GM04504 (cell line): ENCODE measurements at regions not wholly inside any gene's neighbourhood (a gene's known extent, or its start where the extent isn't known, plus 50 kb on each side); places are given as distances from the start of the nearest gene placed in this dataset.

ENCODE experiments used
- DNase-seq: peaks from one replicate; pipeline ENCODE4 v3.0.0-alpha.2; 2012; ENCODE audit warnings: low read depth

- no peak for DNase-seq
Measured at GRCh38 chr21:26739189-26739588, 106.0 kb downstream of the ADAMTS1 start.

DNA sequence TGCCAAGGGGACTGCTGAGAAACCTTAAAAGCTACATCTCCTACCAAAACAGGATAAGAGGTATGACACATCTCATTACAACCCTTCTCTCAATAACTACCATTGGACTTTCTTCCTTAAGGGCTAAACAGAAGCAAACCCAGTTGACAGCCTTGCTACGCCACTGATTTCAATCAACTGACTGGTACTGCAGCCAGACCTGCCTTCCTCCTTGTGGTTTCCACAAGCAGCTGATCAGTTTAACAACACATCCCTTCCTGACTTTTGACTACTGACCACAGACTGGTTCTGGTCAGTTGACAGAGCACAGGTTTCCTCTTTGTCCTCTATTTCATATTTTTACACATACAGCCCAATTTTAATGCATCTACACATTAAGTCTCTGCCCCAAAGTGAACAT, 108.8 kb downstream of the ADAMTS1 start:
- no peak for DNase-seq

DNA sequence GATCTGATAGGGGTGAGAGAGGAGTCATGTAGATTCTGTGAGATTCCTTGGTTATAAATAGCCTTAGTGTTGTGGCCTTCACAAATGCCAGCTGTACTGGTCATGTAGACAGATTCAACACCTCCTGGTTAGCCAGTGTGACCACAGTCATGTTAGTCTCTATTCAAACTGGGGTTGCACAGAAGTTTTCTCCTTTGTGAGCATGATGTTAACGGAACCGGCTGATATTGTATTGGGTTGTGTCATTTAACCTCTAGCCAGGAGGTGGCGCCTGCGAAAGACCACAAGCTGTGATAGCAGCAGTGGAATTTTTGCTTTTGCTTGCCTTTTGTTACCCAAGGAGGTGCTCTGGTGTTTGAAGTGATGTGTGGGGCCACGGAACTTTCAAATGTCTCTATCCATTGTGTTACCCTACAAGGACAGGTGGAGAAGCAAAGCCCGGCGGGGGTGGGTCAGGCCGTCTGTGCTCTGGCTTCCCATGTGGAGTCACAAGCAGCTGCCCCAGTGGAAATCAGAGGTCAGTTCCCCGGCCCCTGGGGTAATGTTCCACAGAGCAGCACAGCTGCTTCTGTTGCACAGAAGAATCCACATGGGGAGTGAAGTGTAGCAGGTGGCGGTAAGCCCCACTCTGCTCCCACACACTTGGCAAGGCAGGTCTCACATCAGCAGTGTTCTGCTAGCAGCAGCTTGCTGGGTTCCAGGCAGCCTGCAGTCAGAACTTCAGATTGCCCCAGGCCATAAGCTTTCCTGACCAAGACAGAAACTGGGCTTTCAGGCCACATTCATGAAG, 112.6 kb downstream of the ADAMTS1 start:
- no peak for DNase-seq

- no peak for DNase-seq
Measured at GRCh38 chr21:26719750-26720149, 125.5 kb downstream of the ADAMTS1 start.

GRCh38 chr21:26717146-26717739, 128.0 kb downstream of the ADAMTS1 start:
- no peak for DNase-seq

GRCh38 chr21:26715878-26716506, 129.2 kb downstream of the ADAMTS1 start:
- DNase-seq = peak; percentile 16

DNA sequence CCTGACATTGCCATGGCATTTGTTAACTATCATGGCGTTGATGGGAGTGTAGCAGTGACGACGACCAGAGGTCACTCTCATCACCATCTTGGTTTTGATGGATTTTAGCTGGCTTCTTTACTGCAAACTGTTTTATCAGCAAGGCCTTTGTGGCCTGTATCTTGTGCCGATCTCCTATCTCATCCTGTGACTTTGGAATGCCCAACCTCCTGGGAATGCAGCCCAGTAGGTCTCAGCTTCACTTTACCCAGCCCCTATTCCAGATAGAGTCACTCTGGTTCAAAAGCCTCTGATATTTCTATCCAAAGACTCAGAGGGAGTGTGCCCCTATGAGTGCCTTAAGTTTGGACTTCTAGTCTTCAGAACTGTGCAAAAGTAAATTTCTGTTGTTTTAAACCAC, 130.1 kb downstream of the ADAMTS1 start:
- DNase-seq = no peak

GRCh38 chr21:26710155-26710554, 135.1 kb downstream of the ADAMTS1 start:
- DNase-seq = no peak

DNA sequence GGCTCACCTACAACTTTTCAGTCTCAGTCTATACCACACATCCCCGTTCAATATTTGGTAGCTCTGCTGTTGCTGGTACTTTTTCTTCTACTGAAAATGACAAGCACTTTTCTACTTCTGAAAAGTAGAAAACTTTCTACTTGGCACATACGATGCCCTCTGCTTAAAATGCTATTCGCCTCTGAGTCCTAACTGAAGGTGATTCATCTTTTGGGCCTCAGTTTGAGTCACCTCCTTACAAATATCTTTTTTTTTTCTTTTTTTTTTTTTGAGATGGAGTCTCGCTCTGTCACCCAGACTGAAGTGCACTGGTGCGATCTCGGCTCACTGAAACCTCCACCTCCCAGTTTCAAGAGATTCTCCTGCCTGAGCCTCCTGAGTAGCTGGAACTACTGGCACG, 136.0 kb upstream of the CYYR1 start:
- no peak for DNase-seq

DNA sequence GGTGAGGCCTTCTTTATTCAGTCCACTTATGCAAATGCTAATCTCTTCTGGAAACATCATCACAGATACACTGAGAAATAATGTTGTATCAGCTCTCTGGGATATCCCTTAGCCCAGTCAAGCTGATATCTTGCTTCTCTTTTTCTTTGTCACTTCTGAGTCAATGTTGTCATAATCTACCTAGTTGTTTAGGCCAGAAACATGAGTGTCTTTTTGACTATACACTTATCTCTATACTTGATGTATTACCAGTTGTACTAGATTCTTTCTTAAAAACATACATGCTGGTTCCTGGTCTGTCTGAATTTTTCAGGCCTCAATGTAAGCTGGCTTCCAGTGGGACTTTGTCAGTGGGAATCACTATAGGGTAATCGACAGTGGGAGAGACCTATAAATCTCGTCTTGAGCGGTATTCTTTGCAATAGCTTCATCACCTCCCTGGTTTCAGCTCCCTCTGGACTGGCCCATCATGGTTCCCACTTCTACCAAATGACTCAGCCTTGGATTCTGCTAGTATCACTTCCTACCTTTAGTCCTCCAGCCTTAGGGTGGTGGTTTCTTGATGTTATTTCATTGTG, 135.2 kb upstream of the CYYR1 start:
- no peak for DNase-seq

DNA sequence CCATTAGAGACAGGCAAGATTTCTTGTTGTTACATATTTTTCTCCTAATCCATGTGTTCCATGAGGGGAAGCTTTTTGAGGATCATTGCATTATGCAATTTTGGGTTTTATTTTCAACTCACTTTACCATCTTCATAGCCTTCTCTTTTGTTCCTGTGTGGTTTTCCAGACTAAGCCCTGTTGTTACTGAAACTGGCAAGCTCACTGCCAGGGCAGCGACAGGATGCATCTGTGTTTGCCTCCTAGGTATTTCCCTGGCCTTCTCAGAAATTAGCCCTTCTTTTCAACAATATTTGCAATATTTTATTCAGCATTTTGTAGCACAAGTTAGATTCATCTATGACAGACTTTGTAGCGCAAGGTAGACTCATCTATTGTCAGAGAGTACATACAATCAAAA, 134.2 kb upstream of the CYYR1 start:
- DNase-seq = no peak

DNA sequence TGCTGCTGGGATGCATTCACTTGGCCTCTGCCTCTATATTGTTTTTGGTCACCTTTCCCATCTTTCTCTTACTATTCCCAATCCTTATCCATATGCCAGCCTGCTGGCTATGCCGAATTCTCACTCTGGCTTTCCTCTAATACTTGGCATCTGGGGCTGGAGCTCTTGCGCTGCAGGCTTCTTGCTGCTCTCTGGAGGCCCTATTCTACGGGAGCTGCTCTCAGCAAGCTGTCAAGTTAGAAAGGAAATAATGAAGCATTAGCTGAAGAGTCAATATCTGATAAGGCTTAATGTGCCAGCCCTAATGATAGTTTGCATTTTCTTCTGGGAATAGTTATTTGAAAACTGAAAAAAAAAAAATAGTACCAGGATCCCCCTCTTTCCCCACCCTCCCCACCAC, 125.3 kb upstream of the CYYR1 start:
- DNase-seq = no peak

- no peak for DNase-seq
Measured at GRCh38 chr21:26691416-26691815, 118.3 kb upstream of the CYYR1 start.

DNA sequence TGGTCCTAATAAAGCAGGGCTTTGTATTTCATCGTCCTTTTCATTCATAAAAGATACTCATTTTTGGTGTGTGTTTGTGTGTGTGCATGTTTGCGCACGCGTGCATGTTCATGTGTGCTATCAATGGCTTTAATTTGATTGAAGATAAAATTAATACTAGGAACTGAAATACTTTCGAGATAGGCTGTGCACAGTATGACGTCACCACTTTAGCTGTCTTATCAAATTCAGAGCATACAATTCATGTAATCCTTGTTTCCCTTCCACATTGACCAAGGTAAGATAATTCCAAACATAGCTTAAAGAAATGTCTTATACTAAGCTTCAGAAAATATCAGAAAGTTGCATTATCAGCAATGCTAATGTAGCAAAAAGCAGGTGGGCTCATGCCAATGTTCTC, 113.6 kb upstream of the CYYR1 start:
- no peak for DNase-seq

- peak; percentile 3 for DNase-seq
Measured at GRCh38 chr21:26686278-26686677, 113.2 kb upstream of the CYYR1 start.

GRCh38 chr21:26684889-26685288, 111.8 kb upstream of the CYYR1 start:
- no peak for DNase-seq

DNA sequence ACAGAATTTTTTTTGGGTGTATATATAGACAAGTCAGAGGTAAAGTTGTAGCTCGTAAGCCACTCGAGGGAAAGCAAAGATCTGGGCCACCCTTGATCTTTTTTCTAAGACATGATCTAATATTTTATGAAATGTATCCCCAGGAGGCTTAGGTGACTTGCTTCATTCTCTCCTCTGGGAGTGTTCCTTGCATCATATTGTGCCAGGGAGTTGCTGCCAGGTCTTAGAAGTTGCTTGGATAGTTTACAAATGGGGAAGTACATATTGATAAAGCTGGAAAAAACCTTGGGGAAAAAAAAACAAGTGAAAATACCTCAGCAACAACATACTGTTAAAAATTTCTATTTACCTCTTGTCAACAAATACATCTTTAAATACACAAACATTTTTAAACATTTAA, 110.9 kb upstream of the CYYR1 start:
- DNase-seq = no peak

DNA sequence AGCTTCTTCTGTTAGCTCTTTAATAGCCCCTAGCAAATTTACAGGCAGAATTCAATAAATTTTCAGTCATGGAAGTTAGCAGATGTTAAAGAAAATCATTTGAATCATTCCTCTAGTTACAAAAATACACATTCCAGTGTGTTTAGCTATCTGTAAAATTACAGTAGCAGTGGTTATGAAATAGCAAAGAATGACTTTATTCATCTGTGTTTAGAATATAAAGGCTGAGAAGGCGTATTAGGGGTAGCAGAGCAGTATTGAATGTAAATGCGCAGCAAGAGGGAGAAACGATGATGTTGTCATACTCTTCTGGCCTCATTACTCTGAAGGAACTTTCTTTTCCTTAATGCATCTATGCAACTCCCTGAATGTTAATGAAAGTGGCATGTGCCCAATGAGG, 106.2 kb upstream of the CYYR1 start:
- DNase-seq = no peak

DNA sequence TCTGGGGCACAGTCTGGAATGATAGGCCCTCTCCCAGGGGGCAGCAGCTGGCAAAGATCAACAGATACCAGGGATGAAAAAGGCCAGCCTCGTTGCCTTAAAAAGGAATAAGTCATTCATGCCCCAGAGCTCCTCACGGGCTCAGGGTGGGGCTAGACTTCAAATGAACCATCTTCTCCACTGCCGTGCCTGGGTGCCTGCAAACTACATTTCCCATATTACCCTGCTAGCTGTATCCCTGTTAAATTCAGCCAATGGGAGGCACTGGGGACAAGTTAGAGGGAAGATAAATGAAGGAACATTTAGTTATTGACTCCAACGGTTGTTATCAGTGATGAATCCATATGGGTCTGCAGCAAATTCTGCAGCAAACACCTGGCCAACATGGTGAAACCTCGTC, 101.2 kb upstream of the CYYR1 start:
- DNase-seq = no peak

- DNase-seq = no peak
Measured at GRCh38 chr21:26669215-26669764, 96.2 kb upstream of the CYYR1 start.

GRCh38 chr21:26659757-26660156, 86.7 kb upstream of the CYYR1 start:
- DNase-seq = no peak

DNA sequence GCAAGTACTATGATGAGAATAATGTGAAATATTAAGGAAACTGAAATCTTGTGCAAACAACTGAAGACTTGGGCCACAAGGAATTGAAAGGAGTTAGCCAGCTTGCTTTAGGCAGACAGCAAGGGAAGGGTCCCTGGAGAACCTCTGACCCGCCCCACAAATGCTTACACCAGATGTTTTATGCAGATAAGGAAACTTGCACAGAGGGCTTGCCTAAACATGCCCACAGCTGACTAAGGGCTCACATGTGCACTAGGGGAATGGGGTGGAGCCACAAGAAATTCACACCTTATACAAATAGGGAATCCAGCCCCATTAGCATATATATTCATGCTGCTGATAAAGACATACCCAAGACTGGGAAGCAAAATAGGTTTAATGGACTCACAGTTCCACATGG, 86.1 kb upstream of the CYYR1 start:
- DNase-seq = no peak

- no peak for DNase-seq
Measured at GRCh38 chr21:26655460-26655859, 82.4 kb upstream of the CYYR1 start.
